NCI-H510A treated with DMSO at 0.1 percent for 48 hours (cell line): ENCODE measurements at regions not wholly inside any gene's neighbourhood (a gene's known extent, or its start where the extent isn't known, plus 50 kb on each side); places are given as distances from the start of the nearest gene placed in this dataset.
A peak's percentile ranks its signal among the peaks of the same experiment; 100 is the strongest.

ENCODE experiments used
- DNase-seq: peaks from one replicate; lab custom pipeline; 2025; lab: John Stamatoyannopoulos, UW

DNA sequence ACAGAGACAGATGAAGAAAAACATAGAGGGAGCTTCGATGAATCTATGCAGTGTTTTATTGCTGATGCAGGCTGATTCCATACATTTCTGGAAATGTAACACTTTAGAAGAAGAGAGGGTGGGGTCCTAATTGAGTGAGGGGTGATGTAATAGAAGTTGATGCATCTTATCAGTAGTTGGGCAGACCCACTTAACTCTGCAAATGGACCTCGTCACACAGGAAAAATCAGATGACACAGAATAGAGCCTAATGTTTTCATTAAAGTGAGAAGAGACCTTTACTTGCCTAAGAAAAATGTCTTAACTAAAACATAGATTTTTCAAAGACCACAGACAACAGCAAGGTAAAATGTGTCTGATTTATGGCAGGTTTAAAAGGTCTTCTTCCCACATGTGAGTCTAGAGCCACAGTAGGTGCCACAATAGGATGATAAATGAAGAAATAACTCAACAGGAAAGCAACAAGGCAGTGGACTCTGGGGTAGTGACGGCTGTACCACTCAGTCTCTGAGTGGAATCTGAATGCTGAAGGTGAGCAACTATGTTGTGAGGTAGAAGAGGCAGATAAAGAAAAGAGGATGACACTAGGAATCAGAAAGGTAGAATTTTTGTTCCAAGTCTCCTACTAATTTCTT is 414.7 kb upstream of the PIK3C3 start:
- no peak for DNase-seq

DNA sequence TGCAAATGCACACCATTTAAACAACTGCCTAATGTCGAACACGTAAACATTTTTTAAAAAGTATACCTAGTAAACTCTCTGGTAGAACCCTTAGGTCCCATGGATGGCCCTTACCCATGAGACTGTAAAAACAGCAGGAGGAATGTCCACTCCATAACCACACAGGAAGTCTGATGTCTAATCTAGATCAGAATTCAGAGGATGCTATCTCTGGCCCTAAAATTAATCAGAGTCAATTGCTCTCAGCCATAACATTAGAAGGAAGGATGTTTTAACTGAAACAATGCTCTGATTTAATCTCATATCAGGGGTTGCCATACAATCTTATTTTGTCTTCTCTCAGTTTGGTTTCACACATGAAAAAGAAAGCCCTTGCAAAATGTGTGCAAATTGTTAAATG is 416.3 kb upstream of the PIK3C3 start:
- DNase-seq = no peak

GRCh38 chr18:41537666-41538065 is 417.4 kb upstream of the PIK3C3 start:
- no peak for DNase-seq

DNA sequence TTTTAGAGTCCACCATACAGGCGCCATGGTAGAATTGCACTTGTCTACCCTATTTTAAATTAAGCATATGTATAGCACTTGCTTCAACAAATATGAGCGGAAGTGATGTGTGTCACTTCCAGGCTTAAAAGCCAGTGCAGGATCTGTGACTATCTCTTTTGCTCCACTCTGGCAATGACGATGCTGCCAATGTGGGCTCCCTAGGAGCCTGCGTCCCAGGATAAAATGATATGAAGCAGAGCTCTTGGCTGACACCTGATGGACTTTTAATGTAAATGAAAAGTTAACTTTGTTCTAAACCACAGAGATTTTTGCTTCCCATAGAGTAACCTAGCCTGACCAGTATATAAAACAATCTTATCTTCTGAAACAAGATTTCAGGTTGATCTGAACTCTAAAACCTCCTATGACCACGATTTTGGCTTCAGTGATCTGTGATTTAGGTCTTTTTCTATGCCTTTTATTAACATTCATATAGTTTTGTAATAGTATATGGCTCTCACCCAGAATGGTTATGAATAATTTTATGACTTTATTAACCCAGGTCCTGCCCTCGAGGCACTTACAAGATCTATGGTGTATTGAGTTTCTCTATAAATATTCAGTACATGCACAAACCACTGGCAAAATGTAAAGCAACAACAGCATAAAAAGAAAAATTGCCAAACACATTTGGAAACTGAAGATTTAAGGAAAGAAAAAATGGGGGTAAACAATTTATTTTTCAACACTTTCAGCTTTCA is 422.5 kb upstream of the PIK3C3 start:
- DNase-seq = no peak

DNA sequence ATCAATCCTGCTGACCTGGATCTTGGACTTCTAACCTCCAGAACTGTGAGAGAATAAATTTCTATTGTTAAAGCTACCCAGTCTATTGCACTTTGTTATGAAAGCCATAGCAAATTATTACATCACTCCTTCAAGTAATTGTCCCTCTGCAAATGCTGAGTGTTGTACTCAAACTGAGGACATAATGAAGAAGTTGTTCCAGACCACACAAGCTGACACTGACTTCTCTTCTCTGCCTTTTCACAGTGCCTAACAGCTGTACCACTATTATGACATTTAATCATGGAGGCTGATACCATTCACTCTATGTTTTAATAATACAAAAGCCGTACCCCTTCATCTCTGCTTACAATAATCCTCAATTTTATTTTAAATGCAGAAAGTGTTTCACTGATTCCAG is 424.1 kb upstream of the PIK3C3 start:
- no peak for DNase-seq

GRCh38 chr18:41529093-41529492 is 425.9 kb upstream of the PIK3C3 start:
- DNase-seq = no peak

- no peak for DNase-seq
These were observed 429.0 kb upstream of the PIK3C3 start for GRCh38 chr18:41526054-41526453.

DNA sequence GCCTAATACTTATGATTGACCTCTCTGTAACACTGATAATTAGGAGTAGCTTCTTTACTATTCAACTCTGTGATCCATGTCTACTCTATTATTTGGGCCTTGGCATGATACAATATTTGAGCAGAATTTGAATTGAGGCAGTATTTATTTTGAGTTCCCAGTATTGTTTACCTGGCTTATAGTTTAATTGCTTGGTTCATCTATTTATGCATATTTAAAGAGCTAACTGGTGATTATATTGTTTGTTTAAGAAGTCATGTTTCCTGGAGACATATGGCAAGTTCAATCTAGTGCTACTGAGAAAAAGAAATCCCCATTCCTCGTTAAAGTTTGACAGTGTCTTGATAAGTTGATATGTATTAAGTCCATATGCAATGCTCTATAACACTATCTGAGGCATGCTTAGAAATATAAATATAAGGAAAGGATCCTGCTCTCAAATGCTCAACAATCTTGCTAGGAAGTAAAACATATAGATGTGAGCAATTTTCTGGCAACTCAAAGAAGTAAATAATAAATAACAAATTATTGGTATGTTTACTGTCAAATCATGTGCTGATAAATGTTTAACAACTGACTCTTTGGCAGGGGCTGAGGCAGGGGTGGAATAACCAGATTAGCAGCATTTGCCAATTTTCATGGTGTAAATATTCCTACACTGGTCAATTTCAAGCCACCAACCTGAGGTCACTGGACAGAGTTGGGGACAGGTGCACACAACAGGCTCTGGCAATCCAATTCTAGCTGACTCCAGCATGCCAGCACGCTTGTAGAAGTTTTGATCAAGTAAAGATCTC is 430.2 kb upstream of the PIK3C3 start:
- no peak for DNase-seq

- no peak for DNase-seq
These were observed 437.9 kb upstream of the PIK3C3 start for GRCh38 chr18:41517142-41517541.

- no peak for DNase-seq
These were observed 441.6 kb upstream of the PIK3C3 start for GRCh38 chr18:41513438-41513837.

DNA sequence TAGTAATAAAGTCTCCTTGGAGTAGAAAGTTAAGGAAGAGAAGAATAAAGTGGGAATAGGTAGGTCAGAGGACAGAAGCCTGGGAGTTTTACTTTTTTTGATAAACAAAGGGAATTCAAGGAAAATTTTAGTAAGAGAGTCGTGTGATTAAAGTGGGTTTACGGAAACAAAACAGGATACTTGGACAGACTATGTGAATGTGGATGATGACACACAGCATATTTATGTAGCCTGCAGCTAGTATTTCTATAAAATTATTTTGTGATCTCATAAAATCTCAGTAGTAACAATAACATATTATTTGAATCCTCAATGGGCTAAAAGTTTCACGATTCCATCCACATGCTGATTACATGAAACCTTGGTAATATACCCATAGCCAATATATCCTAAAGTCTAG is 450.7 kb upstream of the PIK3C3 start:
- no peak for DNase-seq

DNA sequence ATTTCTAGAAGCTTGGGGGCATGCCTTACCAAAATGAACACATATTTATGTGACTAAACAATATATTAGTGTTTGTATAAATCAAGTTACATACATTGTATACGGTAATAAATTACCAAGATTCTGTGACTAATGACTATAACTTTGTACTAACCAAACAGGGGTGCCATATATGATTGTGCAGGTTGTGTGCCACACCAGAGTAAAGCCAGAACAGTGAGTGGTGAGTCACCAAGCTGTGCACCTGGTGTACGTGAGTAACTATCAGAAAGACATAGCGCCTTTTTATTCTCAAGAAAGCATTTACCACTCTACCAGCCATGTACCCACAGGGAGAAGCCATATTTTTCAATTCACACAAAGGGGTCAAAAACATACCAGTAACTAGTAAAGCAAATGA is 453.2 kb upstream of the PIK3C3 start:
- DNase-seq = no peak

GRCh38 chr18:41499345-41499744 is 455.7 kb upstream of the PIK3C3 start:
- no peak for DNase-seq

DNA sequence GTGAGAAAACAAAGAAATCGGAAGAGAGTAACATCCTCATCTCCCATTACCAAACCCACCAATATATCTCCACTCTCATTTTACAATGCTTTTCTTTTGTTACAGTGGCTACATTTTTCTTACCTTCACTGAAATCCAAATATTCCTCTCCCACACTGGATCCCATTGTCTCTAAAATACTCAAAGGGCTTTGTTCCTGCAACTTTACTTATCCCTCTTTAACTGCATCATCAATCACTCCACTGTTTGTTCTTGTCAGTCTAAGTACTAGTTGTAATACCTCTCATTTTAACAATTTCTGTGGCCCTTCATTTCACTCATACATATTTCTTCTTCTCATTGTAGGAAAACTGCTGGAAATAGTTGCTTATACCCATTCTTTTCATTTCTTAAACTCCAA is 464.2 kb upstream of the PIK3C3 start:
- DNase-seq = peak; percentile 30

DNA sequence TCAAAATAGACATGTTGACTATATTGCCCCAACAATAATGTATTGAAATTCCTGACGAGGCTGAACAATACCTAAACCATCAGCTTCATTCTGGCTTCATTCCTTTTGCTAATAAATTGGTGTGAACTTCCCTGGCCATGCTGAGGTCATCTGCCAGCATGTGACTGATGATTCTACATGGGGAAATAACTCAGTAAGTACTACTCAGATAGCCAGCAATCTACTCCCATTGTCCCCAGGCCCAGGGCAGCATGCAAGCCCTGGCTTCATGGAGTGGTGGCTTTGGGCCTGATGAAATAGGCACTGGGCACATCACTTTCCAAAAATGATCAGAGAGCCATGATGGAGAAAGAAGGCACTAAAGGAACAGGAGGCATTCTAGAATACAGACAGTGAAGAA is 468.5 kb upstream of the PIK3C3 start:
- DNase-seq = no peak

- peak; percentile 17 for DNase-seq
These were observed 471.0 kb upstream of the PIK3C3 start for GRCh38 chr18:41484069-41484468.

GRCh38 chr18:41482501-41482900 is 472.5 kb upstream of the PIK3C3 start:
- no peak for DNase-seq

DNA sequence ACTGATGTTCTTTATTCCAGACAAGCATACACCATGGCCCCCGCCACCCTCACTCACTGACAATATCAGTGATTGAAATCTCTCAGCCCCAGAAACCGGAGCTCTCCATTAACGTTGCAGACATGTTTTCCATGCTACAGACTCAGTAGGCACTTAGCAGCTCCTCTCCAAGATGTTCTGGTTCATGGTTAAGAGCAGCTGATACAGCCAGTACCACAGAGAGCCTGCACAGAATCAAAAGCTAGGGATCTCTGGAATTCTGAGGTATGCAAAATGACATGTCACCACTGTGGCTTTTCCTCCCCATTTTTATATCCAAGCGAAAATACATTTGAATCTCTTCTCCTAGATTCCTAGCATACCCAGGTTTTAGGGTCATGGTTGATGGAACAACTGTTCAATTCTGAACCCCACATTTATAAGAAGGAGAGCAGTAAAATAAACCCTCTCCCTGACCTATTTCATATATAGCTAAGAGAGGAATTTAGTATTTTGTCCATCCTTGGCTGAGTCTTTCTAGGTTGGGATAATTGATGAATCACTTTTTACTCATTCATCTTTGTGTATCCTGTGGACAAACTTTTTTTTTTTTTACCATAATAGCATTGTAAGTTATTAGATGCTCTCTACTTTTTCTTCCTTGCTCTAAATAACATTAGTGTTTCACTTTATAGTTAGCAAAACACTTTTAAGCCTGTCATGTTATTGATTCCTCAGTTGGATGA is 488.4 kb upstream of the PIK3C3 start:
- no peak for DNase-seq

GRCh38 chr18:41465386-41465785 is 489.6 kb upstream of the PIK3C3 start:
- no peak for DNase-seq

DNA sequence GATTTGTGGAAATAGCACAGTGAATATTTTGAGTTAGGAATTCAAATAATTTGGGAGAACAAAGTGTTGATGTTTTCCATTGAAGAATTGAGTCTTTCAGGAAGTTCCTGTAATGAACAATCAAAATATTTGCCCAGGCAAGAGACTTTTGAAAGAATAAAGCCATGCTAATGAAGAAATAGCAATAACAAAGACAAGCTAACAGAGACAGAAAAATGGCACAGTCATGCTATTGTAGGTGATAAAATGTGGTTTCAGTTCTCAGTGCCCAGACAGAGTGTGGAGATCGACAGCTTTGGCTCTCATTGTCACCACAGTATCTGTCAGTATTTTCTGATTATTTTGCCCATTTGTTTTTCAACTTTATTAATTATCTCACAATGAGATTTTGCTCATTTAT is 490.8 kb upstream of the PIK3C3 start:
- DNase-seq = no peak

GRCh38 chr18:41462946-41463345 is 492.1 kb upstream of the PIK3C3 start:
- no peak for DNase-seq

- peak; percentile 15 for DNase-seq
These were observed 493.9 kb upstream of the PIK3C3 start for GRCh38 chr18:41461114-41461513.
